ENCODE measurements at regions not wholly inside any gene's neighbourhood (a gene's known extent, or its start where the extent isn't known, plus 50 kb on each side); places are given as distances from the start of the nearest gene placed in this dataset.

DNA sequence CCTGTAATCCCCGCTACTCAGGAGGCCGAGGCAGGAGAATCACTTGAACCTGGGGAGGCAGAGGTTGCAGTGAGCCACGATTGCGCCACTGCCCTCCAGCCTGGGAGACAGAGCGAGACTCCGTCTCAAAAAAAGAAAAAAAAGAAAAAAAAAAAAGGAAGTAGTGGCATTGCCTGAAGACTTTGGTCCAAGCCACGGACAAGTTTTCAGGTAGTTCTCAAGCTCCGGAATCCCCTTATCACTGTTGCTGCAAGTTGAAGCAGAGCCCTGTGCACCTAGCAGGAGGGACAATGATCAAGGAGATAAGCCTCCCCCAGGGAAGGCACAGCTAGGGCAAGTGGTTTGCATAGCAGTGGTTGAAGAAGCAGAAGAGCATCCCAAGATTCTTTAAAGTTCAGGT, 97.6 kb downstream of the MEX3B start:
- Mint-ChIP-seq H3K9me3 (ENCODE audit: low read depth) (no peaks in the 10 kb centered on the region), H3K27me3 (no peaks in the 10 kb centered on the region), H3K36me3 (no peaks in the 10 kb centered on the region), H3K4me1 (peaks cover 5% of the 10 kb centered on the region), H3K27ac (no peak overlapping the region), H3K4me3 (no peak overlapping the region)
- CTCF ChIA-PET: no interaction called here
- DNase-seq (no peak), ATAC-seq (no peak)

DNA sequence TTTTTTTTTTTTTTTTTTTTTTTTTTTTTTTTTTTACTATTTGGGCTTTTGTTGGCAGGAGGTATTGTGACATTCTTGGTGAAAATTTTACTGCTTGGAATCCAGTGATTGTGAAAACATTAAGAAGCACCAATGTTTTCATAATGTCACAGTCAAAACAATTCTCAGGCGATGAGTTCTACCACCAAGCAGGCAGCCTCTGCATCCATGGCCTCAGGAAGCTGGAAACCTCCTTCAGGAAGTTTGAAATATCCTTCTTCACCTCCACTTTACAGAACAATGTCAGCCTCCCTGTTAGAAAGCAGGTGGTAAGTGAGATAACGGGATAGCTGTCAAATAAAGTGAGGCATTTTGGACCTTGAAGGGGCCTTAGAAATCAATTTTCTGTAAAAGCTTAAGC, 98.3 kb downstream of the MEX3B start:
- no peaks in the 10 kb centered on the region for H3K9me3 Mint-ChIP-seq (ENCODE audit: low read depth)
- H3K27ac Mint-ChIP-seq: no peak overlapping the region
- no peak overlapping the region for H3K4me3 Mint-ChIP-seq
- H3K27me3 Mint-ChIP-seq: no peaks in the 10 kb centered on the region
- peaks cover 5% of the 10 kb centered on the region for H3K4me1 Mint-ChIP-seq
- DNase-seq (no peak), ATAC-seq (no peak)
- CTCF ChIA-PET: no interaction called here
- H3K36me3 Mint-ChIP-seq: no peaks in the 10 kb centered on the region

DNA sequence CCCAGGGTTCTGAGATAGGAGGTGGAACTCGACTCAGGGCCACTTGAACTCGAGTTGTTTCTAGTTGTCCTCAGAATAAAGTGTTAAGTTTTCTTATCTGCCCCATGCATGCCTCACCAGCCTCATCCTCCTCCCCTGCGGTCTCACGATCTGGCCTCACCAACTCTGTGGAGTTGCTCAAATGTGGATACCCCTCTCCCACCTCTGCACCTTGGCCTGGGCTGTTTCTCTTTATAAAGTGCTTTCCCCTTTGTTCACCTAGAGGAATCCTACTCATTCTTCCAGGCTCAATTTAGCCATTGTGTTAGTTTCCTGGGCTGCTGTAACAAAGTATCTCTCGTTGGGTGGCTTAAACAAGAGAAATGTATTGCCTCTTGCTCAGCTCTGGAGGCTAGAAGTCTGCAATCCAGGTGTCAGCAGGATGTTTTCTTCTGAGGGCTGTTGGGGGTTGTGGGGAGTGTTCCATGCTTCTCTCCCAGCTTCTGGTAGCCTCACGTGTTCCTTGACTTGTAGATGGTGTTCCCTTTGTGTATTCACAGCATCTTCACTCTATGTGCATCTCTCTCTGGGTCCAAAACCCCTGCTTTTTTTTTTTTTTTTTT, 100.7 kb downstream of the MEX3B start:
- DNase-seq: no peak
- peaks cover 5% of the 10 kb centered on the region for H3K4me1 Mint-ChIP-seq
- no peaks in the 10 kb centered on the region for H3K36me3 Mint-ChIP-seq
- no peaks in the 10 kb centered on the region for H3K27me3 Mint-ChIP-seq
- CTCF ChIA-PET: no interaction called here
- H3K9me3 Mint-ChIP-seq (ENCODE audit: low read depth): no peaks in the 10 kb centered on the region
- no peak overlapping the region for H3K27ac Mint-ChIP-seq
- no peak for ATAC-seq
- no peak overlapping the region for H3K4me3 Mint-ChIP-seq

DNA sequence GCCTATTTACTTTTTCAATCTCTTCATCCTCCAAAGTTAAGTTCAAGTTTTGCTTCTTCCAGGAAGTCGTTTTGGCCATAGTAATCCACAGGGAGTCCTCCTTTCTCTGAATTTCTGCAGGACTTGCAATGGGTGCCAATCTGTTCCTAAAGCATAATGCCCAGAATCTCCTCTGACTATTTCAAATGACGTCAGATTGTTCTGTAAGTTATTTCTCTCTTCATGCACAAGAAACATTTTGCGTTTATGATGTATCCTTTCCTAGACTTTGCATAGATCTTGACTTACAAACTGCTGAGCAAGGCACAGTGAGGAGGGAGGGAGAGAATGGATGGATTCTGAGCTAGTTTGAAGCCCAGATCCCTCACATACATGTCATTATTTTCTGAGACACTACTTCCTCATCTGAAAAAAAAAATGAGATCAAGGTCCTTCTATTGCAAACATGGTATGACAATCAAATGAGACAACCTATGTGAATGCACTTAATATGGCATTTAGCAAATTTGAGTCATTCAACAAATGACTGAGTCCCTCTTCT, 103.1 kb downstream of the MEX3B start:
- Mint-ChIP-seq H3K27ac (no peak overlapping the region), H3K36me3 (no peaks in the 10 kb centered on the region)
- CTCF ChIA-PET: no interaction called here

DNA sequence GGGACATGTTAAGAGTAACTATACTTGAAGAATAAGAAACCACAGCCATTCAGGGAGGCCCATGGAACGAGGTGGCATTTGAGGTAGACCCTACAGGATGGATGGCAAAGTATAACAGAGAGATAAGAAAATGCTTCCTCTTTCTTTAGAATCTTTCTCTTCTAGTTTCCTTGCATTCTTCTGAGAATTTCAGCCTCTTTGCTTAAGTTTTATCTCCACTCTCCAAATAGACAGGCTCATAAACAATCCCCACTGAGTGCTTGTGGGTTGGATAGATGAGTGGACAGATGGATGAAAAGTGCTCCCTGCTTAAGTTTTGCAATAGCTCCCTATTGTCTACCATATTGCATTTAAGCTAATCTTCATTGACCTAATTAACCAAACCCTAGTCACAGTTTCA, 103.7 kb downstream of the MEX3B start:
- H3K27ac Mint-ChIP-seq: no peak overlapping the region
- H3K4me1 Mint-ChIP-seq: no peaks in the 10 kb centered on the region
- H3K27me3 Mint-ChIP-seq: peaks cover 3% of the 10 kb centered on the region
- no peak for ATAC-seq
- H3K4me3 Mint-ChIP-seq: no peak overlapping the region
- H3K36me3 Mint-ChIP-seq: no peaks in the 10 kb centered on the region
- CTCF ChIA-PET: no interaction called here
- DNase-seq: no peak
- H3K9me3 Mint-ChIP-seq (ENCODE audit: low read depth): peaks cover 2% of the 10 kb centered on the region

More for the DNA sequence above, 103.1 kb downstream of the MEX3B start:
- Mint-ChIP-seq H3K4me3 (no peak overlapping the region), H3K4me1 (no peaks in the 10 kb centered on the region), H3K27me3 (no peaks in the 10 kb centered on the region), H3K9me3 (ENCODE audit: low read depth) (peaks cover 2% of the 10 kb centered on the region)
- DNase-seq (no peak), ATAC-seq (no peak)

DNA sequence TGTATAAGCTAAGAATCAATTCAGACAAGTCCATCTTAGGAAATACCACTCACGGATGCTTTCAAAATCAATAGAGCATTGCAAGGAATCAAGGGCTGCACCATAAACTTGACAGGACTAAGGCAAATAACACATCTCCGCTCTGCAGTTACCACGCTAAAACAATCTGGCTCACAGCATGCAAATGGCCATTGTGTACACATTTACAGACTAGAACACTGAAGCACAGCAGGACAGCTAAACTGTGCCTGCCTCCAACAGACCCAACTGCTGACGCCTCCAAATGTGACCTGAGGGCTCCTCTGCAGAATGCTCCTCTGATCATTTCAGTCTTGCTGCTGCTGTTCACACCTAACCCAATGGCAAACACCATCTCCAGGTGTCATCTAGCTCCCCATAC, 104.3 kb downstream of the MEX3B start:
- Mint-ChIP-seq H3K27me3 (peaks cover 3% of the 10 kb centered on the region), H3K9me3 (ENCODE audit: low read depth) (peaks cover 2% of the 10 kb centered on the region), H3K36me3 (no peaks in the 10 kb centered on the region), H3K27ac (no peak overlapping the region), H3K4me3 (no peak overlapping the region), H3K4me1 (no peaks in the 10 kb centered on the region)
- ATAC-seq (no peak), DNase-seq (no peak)
- CTCF ChIA-PET: interaction anchor here (0.8 kb wide), 1 partner anchor 10 kb away, joined by 3 read pairs; no protein-coding TSS in a partner anchor

DNA sequence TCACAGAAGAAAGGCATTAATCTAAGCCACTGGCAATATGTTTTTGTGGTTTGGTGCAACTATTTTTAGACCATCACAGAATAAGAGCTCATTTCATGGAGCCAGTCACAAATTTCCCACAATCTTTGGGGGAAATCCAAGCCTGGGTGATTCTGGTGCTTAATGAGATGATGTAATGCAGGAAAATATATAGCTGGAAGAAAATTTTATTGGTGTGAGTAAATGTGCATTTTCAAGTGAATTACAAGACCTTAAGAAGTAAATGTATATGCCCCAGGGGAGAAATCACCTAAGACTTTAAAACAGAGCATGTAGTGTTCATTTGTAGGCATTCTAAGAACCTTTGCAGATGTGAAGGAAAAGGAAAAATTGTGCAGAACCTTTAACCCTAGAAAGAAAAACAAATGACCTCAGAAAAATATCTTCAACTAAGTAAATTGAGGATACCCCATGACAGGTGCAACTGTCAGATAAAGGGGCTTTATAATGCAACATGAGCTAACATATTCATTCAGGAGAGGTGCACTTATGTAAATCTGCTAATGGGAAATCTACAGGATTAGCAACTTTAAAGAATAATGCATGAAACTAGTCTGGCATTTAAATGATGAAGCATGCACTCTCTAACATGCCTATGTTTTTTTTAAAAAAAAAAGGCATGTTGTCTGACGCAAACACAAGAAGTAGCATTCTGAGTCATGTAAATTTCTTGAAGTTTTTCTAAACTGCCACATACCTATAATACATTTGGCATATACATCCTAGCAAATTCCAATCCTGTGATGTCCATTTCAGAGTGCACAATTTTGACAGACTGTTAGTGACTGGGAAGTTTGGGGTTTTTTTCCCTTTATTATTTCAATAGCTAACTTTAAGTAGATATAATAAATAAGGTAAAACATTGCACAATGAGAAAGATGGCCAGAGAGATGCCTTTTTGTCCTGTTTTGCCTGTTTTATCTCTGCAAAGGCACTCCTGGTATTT, 105.1 kb downstream of the MEX3B start:
- no peaks in the 10 kb centered on the region for H3K4me1 Mint-ChIP-seq
- DNase-seq (no peak), ATAC-seq (no peak)
- H3K4me3 Mint-ChIP-seq: no peak overlapping the region
- H3K27ac Mint-ChIP-seq: no peak overlapping the region
- peaks cover 3% of the 10 kb centered on the region for H3K27me3 Mint-ChIP-seq
- CTCF ChIA-PET: interaction anchor here (0.8 to 1.1 kb wide), 3 partner anchors 10 to 463 kb away, joined by 3 read pairs; no protein-coding TSS in a partner anchor
- H3K9me3 Mint-ChIP-seq (ENCODE audit: low read depth): peaks cover 2% of the 10 kb centered on the region
- H3K36me3 Mint-ChIP-seq: no peaks in the 10 kb centered on the region

DNA sequence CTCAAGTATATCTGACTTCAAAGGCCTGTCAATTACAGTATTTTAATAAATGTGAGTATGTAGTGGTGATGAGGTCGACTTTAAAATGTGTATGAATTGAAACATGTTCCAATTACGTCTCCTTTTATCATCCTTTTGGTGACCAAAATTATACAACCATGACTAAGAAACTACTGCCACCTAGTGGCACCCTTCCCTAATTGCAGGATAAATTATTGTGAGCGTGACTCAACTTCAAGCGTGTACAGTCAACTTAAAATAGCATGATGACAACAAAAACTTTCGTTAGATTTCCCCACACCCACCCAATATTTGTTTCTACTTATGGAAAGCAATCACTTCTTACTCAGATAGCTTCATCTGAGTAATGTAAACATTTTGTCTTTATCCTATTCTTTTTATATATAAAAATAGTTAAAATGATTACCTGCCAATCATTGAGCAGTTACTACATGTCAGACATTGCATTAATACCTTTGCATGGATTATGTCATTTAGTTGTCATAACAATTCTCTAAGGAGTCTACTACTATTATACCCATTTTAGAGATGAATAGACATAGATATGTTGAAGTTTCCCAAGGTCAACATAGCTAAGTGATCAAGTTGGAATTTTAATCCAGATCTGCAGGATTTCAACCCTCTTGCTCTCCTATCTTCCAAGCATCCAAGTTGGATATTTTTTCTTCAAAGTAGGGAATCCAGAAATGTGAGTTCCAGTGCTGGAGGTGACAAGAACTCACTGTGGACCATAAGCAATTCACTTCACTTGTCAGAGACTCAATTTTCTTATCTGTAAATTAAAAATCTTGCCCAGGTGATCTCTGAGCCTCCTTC, 106.0 kb downstream of the MEX3B start:
- Mint-ChIP-seq H3K27ac (no peak overlapping the region), H3K4me1 (no peaks in the 10 kb centered on the region), H3K27me3 (peaks cover 3% of the 10 kb centered on the region), H3K4me3 (no peak overlapping the region), H3K9me3 (ENCODE audit: low read depth) (peaks cover 2% of the 10 kb centered on the region), H3K36me3 (no peaks in the 10 kb centered on the region)
- ATAC-seq (no peak), DNase-seq (no peak)
- CTCF ChIA-PET: interaction anchor here (1.1 kb wide), 2 partner anchors 15 to 462 kb away, joined by 3 read pairs; no protein-coding TSS in a partner anchor

DNA sequence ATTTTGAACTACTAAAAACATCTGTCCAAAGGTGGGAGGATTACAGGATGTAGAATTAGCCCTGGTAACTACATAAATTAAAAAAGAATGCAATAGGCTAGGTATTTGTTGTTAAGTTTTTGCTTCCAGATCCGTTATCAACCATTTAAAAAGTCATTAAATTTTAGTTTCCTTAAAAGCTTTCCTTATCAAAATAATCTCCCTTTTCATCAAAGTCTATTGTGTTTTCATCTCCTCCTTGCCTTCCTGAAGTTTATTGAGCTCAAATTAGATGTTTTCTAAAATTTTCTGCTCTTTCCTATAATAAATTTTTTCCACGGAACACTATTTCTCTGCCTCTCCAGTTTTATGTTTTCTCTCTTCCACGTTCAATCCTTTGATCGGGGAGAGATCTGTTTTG, 108.6 kb downstream of the MEX3B start:
- Mint-ChIP-seq H3K27ac (no peak overlapping the region), H3K36me3 (no peaks in the 10 kb centered on the region), H3K4me1 (no peaks in the 10 kb centered on the region), H3K27me3 (peaks cover 3% of the 10 kb centered on the region), H3K4me3 (no peak overlapping the region), H3K9me3 (ENCODE audit: low read depth) (peaks cover 2% of the 10 kb centered on the region)
- CTCF ChIA-PET: no interaction called here
- DNase-seq: no peak
- no peak for ATAC-seq

DNA sequence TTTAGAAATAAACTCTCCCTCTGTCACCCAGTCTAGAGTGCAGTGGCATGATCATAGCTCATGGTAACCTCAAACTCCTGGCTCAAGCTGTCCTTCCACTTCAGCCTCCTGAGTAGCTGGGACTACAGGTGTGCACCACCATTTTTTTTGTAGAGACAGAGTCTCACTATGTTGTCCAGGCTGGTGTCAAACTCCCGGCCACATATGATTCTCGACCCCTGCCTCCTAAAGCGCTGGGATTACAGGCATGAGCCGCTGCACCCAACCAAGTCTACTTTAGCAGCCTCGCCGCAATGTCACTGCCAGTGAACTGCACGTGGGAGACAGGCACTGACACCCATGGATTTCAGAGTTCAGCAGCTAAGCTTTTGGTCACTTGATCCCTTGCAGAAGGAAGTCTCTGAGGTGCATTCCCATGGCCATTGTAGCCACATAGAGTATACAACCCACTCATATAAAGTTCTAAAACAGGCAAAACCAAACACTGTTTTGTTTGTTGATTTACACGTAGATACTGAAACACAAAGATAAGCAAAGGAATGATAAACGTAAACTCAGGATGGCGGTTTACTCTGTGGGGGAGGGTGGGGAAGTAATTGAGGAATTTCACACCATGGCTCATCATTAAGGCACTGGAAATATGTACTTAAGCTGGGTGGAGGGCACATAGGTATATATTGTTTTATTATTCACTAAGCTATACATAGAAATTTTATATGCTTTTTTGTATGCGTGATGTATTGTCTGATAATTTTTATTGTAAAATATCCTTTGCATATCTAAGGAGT, 115.0 kb downstream of the MEX3B start:
- DNase-seq: no peak
- no peaks in the 10 kb centered on the region for H3K9me3 Mint-ChIP-seq (ENCODE audit: low read depth)
- H3K4me3 Mint-ChIP-seq: no peak overlapping the region
- H3K27ac Mint-ChIP-seq: no peak overlapping the region
- no peak for ATAC-seq
- H3K36me3 Mint-ChIP-seq: no peaks in the 10 kb centered on the region
- no peaks in the 10 kb centered on the region for H3K4me1 Mint-ChIP-seq
- H3K27me3 Mint-ChIP-seq: no peaks in the 10 kb centered on the region
- CTCF ChIA-PET: interaction anchor here (0.8 kb wide), 1 partner anchor 10 kb away, joined by 3 read pairs; no protein-coding TSS in a partner anchor

DNA sequence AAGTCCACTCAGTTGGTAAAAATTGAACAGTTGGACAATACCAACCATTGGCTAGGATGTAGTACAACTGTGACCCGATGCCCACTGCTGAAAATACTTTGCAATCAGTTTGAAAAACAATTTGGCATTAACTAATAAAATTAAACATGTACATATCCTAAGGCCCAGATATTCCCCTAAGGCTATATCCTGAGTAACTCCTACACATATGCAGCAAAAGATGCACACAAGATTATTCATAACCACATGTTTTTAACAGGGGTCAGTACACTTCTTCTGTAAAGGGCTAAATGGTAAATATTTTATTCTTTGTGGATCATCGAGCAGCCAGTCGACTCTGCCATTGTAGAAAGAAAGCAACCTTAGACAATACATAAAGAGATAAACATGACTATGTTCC, 116.3 kb downstream of the MEX3B start:
- CTCF ChIA-PET: no interaction called here
- H3K36me3 Mint-ChIP-seq: no peaks in the 10 kb centered on the region
- no peak for ATAC-seq
- H3K27me3 Mint-ChIP-seq: no peaks in the 10 kb centered on the region
- DNase-seq: no peak
- H3K9me3 Mint-ChIP-seq (ENCODE audit: low read depth): no peaks in the 10 kb centered on the region
- H3K4me3 Mint-ChIP-seq: no peak overlapping the region
- H3K27ac Mint-ChIP-seq: no peak overlapping the region
- no peaks in the 10 kb centered on the region for H3K4me1 Mint-ChIP-seq

DNA sequence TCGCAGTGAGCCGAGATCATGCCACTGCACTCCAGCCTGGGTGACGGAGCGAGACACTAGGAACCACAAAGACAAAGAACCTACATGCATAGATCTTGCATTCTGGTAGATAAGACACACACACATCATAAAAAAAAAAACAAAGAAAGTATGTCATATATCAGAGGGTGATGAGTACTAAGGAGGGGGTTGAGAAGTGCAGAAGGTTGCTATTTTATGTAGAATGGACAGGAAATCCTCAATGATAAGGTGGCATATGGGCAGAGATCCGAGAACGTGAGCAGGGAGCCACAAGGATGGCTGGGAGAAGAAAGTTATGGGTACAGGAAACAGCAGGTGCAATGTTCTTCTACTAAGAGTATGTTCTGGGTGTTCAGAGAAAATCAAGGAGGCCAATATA, 118.8 kb downstream of the MEX3B start:
- H3K36me3 Mint-ChIP-seq: no peaks in the 10 kb centered on the region
- H3K27me3 Mint-ChIP-seq: no peaks in the 10 kb centered on the region
- no peaks in the 10 kb centered on the region for H3K9me3 Mint-ChIP-seq (ENCODE audit: low read depth)
- no peak overlapping the region for H3K27ac Mint-ChIP-seq
- no peak overlapping the region for H3K4me3 Mint-ChIP-seq
- CTCF ChIA-PET: no interaction called here
- no peaks in the 10 kb centered on the region for H3K4me1 Mint-ChIP-seq
- DNase-seq (no peak), ATAC-seq (no peak)

DNA sequence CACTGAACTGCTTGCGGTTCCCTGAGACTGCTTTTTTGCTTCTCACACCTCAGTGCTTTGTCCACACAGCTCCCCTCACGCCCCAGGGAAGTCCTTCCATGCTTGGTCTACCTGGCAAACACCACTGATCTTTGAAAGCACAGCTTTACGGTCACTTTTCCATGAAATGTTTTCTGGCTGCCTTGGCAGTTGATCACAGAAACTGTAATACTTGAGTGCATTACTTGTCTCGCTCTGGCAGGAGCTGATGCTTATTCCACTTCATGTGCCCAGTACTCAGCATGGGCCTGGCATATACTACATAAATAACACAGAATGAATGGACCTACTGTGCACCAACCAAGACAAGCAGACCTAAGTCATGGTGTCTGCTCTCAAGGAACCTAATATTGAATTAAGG, 121.1 kb downstream of the MEX3B start:
- H3K4me3 Mint-ChIP-seq: no peak overlapping the region
- CTCF ChIA-PET: no interaction called here
- H3K4me1 Mint-ChIP-seq: no peaks in the 10 kb centered on the region
- no peaks in the 10 kb centered on the region for H3K36me3 Mint-ChIP-seq
- H3K9me3 Mint-ChIP-seq (ENCODE audit: low read depth): peaks cover 3% of the 10 kb centered on the region
- no peaks in the 10 kb centered on the region for H3K27me3 Mint-ChIP-seq
- no peak for DNase-seq
- no peak for ATAC-seq
- H3K27ac Mint-ChIP-seq: no peak overlapping the region

All from activated CD8-positive, alpha-beta memory T cell treated with anti-CD3 and anti-CD28 coated beads, Interleukin-2, amount 10 ng/mL, durations not matched to agents 7 days and 5 days (primary cell).